ENCODE measurements at regions not wholly inside any gene's neighbourhood (a gene's known extent, or its start where the extent isn't known, plus 50 kb on each side); places are given as distances from the start of the nearest gene placed in this dataset.
"Not testable (repeated sequence)": the region's sequence is repeated elsewhere in the genome, so short reads cannot be mapped to it uniquely, and the experiment has no call there.

DNA sequence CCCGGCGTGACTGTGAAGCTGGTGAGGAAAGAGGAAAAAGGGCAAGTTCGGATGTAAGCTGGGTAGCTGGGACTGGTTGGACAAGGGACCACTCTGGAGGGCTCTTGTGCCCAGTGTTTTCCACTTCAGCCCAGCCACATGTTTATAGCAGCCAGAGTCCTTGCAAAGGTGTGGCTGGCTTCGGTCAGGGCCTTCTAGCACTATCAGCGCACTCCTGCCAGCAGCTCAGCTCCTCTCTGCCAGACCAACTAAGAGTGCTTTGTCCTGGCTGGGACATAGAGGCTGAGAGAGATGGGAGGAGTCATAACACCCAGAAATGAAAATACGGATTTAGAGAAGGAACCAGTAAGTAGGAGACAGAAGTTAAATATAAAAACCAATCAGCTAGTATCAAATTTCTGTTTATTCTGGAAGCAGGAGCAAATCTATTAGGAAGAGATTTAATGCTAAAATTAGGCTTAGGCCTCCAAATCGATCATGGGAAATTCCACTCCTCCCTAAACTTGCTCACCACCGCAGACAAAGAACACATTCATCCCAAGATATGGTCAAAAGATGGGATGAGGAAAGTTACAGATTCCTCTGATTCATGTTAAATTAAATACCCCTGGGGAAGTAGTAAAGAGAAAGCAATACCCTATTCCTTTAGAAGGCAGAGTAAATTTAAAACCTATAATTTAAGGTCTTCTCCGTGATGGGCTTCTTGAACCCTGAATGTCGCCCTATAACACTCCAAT is 135.0 kb downstream of the RALA start:
- Mint-ChIP-seq H3K4me1 (ENCODE audit: low read depth) (peaks cover 7% of the 10 kb centered on the region), H3K4me3 (no peak overlapping the region), H3K9me3 (no peaks in the 10 kb centered on the region), H3K27ac (no peak overlapping the region), H3K36me3 (ENCODE audit: low read depth) (no peaks in the 10 kb centered on the region), H3K27me3 (ENCODE audit: low read depth) (no peaks in the 10 kb centered on the region)
- no peak for DNase-seq (ENCODE audit: low spot score)

DNA sequence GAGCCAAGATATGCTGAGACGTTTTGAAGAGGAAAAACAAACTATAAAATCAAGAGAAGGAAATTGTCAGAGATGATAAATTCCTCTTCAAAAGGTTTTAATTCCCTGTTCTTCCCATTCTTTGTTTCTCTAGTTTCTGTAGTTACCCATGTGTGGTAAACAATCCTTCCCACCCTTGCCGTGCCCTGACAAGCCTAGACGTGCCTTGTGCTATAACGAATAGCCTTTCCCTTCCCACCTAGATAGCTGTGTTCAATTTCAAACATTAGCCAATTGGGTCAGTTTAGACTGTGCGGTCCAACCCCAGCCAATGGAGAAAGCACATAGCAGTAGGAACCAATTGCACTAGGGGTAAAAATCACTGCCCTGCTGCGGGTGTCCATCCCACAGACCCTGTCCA is 138.1 kb downstream of the RALA start:
- DNase-seq (ENCODE audit: low spot score): no peak
- Mint-ChIP-seq H3K27ac (no peak overlapping the region), H3K4me1 (ENCODE audit: low read depth) (peaks cover 7% of the 10 kb centered on the region), H3K27me3 (ENCODE audit: low read depth) (no peaks in the 10 kb centered on the region), H3K9me3 (no peaks in the 10 kb centered on the region), H3K36me3 (ENCODE audit: low read depth) (no peaks in the 10 kb centered on the region), H3K4me3 (no peak overlapping the region)

- H3K27me3 Mint-ChIP-seq (ENCODE audit: low read depth); H3K4me1 Mint-ChIP-seq (ENCODE audit: low read depth); H3K27ac Mint-ChIP-seq; H3K36me3 Mint-ChIP-seq (ENCODE audit: low read depth); H3K9me3 Mint-ChIP-seq; DNase-seq (ENCODE audit: low spot score); H3K4me3 Mint-ChIP-seq: not testable (repeated sequence)
Measured at GRCh38 chr7:39762466-39762865, 139.1 kb downstream of the RALA start.

- H3K4me1 Mint-ChIP-seq (ENCODE audit: low read depth); H3K9me3 Mint-ChIP-seq; H3K27me3 Mint-ChIP-seq (ENCODE audit: low read depth); H3K27ac Mint-ChIP-seq; H3K4me3 Mint-ChIP-seq; H3K36me3 Mint-ChIP-seq (ENCODE audit: low read depth); DNase-seq (ENCODE audit: low spot score): not testable (repeated sequence)
Measured at GRCh38 chr7:39762881-39763280, 139.5 kb downstream of the RALA start.

GRCh38 chr7:39765833-39766232 is 142.5 kb downstream of the RALA start:
- not testable (repeated sequence) for H3K36me3 Mint-ChIP-seq (ENCODE audit: low read depth); H3K9me3 Mint-ChIP-seq; H3K27ac Mint-ChIP-seq; H3K4me1 Mint-ChIP-seq (ENCODE audit: low read depth); DNase-seq (ENCODE audit: low spot score); H3K27me3 Mint-ChIP-seq (ENCODE audit: low read depth); H3K4me3 Mint-ChIP-seq

- not testable (repeated sequence) for H3K9me3 Mint-ChIP-seq; H3K4me1 Mint-ChIP-seq (ENCODE audit: low read depth); DNase-seq (ENCODE audit: low spot score); H3K27me3 Mint-ChIP-seq (ENCODE audit: low read depth); H3K27ac Mint-ChIP-seq; H3K4me3 Mint-ChIP-seq
- peaks cover 11% of the 10 kb centered on the region for H3K36me3 Mint-ChIP-seq (ENCODE audit: low read depth)
Measured at GRCh38 chr7:39768439-39768838, 145.1 kb downstream of the RALA start.

- H3K27ac Mint-ChIP-seq; H3K4me1 Mint-ChIP-seq (ENCODE audit: low read depth); H3K9me3 Mint-ChIP-seq; H3K4me3 Mint-ChIP-seq; H3K36me3 Mint-ChIP-seq (ENCODE audit: low read depth); DNase-seq (ENCODE audit: low spot score); H3K27me3 Mint-ChIP-seq (ENCODE audit: low read depth): not testable (repeated sequence)
Measured at GRCh38 chr7:39774341-39774851, 151.0 kb downstream of the RALA start.

DNA sequence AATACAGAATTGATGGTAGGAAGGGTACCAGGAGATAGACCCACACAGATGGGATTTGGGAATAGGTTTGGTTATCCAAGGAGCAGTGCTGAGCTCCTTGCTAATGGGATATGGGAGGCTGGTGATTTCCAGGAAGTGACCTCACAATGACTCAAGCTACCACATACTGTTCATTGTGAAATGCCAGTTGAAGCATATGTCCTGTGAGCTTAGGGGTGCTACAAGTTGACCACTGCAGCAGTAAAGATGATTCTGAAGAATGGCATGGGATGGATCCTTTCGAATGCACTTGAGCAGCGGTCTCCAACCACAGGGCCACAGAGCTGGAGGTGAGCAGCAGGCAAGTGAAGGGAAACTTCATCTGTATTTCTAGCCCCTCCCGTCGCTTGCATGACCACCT is 158.2 kb downstream of the RALA start:
- not testable (repeated sequence) for H3K4me1 Mint-ChIP-seq (ENCODE audit: low read depth); H3K9me3 Mint-ChIP-seq; H3K27me3 Mint-ChIP-seq (ENCODE audit: low read depth); H3K36me3 Mint-ChIP-seq (ENCODE audit: low read depth); H3K4me3 Mint-ChIP-seq; H3K27ac Mint-ChIP-seq; DNase-seq (ENCODE audit: low spot score)

DNA sequence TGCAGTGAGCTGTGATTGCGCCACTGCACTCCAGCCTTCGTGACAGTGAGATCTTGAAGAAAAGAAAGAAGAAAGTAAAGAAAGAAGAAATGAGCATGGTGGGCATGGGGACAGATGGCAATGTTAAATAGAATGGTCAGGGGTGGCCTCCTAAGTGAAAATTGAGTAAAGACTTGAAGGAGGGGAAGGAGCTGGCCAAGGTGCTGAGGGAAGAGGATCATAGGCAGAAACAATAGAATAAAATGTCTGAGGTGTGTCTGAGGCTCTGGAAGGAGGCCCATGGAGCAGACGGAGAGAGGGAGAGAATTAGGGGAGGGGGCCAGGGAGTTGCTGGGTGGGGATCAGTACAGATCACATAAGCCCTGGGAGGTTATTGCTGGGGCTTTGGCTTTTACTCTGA is 163.1 kb downstream of the RALA start:
- not testable (repeated sequence) for H3K36me3 Mint-ChIP-seq (ENCODE audit: low read depth)

GRCh38 chr7:39791035-39791434 is 159.0 kb upstream of the CDK13 start:
- H3K9me3 Mint-ChIP-seq; H3K4me3 Mint-ChIP-seq; DNase-seq (ENCODE audit: low spot score); H3K36me3 Mint-ChIP-seq (ENCODE audit: low read depth); H3K4me1 Mint-ChIP-seq (ENCODE audit: low read depth); H3K27me3 Mint-ChIP-seq (ENCODE audit: low read depth); H3K27ac Mint-ChIP-seq: not testable (repeated sequence)

More for the DNA sequence above, 163.1 kb downstream of the RALA start:
- H3K27me3 Mint-ChIP-seq (ENCODE audit: low read depth); DNase-seq (ENCODE audit: low spot score); H3K4me3 Mint-ChIP-seq; H3K9me3 Mint-ChIP-seq; H3K4me1 Mint-ChIP-seq (ENCODE audit: low read depth); H3K27ac Mint-ChIP-seq: not testable (repeated sequence)

DNA sequence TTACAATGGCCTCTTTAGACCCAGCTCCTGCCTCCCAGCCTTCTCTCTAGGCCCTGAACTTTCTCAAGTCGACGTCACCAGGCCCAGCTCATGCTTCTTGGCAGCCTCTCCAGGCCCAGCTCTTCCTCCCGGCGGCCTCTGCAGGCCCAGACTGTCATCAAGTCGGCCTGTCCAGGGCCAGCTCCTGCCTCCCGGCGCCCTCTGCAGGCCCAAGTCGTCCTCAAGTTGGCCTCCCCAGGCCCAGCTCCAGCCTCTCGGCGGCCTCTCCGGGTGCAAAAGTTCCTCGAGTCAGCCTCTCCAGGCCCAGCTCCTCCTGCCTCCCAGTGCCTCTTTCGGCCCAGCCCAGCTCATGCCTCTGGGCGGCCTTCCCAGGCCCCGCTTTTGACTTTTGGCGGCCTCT is 158.1 kb upstream of the CDK13 start:
- not testable (repeated sequence) for H3K9me3 Mint-ChIP-seq; H3K36me3 Mint-ChIP-seq (ENCODE audit: low read depth); H3K27me3 Mint-ChIP-seq (ENCODE audit: low read depth); DNase-seq (ENCODE audit: low spot score); H3K4me3 Mint-ChIP-seq; H3K27ac Mint-ChIP-seq; H3K4me1 Mint-ChIP-seq (ENCODE audit: low read depth)

DNA sequence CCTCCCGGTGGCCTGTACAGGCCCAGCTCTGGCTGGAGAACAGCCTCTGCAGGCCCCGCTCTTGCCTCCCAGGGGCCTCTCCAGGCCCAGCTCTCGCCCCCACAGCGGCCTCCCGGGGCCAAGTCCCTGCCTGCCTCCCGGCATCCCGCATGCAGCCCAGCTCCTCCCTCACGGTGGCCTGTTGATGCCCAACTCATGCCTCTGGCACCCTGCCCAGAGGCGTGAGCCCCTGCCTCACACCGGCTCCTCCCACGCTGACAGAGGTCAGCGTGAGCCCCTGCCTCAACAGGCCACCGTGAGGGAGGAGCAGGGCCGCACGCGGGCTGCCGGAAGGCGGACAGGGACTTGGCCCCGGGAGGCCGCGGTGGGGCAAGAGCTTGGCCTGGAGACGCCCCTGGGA is 157.0 kb upstream of the CDK13 start:
- H3K9me3 Mint-ChIP-seq; H3K4me1 Mint-ChIP-seq (ENCODE audit: low read depth); H3K27me3 Mint-ChIP-seq (ENCODE audit: low read depth); H3K27ac Mint-ChIP-seq; H3K4me3 Mint-ChIP-seq; DNase-seq (ENCODE audit: low spot score); H3K36me3 Mint-ChIP-seq (ENCODE audit: low read depth): not testable (repeated sequence)

DNA sequence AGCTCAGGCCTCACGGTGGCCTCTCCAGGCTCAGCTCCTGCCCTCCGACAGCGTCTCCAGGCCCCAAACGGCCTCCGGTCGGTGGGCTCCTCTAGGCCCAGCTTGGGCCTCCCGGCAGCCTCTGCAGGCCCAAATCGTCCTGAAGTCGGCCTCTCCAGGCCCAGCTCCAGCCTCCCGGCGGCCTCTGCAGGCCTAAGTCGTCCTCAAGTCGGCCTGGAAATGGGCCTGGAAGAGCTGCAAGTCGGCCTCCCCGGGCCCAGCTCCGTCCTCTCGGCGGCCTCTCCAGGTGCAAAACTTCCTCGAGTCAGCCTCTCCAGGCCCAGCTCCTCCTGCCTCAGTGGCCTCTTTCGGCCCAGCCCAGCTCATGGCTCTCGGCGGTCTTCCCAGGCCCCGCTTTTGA is 156.2 kb upstream of the CDK13 start:
- DNase-seq (ENCODE audit: low spot score); H3K9me3 Mint-ChIP-seq; H3K4me1 Mint-ChIP-seq (ENCODE audit: low read depth); H3K36me3 Mint-ChIP-seq (ENCODE audit: low read depth); H3K27me3 Mint-ChIP-seq (ENCODE audit: low read depth); H3K4me3 Mint-ChIP-seq; H3K27ac Mint-ChIP-seq: not testable (repeated sequence)

- H3K9me3 Mint-ChIP-seq; H3K4me3 Mint-ChIP-seq; H3K27ac Mint-ChIP-seq; DNase-seq (ENCODE audit: low spot score); H3K27me3 Mint-ChIP-seq (ENCODE audit: low read depth); H3K4me1 Mint-ChIP-seq (ENCODE audit: low read depth); H3K36me3 Mint-ChIP-seq (ENCODE audit: low read depth): not testable (repeated sequence)
Measured at GRCh38 chr7:39796947-39797346, 153.1 kb upstream of the CDK13 start.

GRCh38 chr7:39798077-39798476 is 152.0 kb upstream of the CDK13 start:
- H3K27ac Mint-ChIP-seq; H3K36me3 Mint-ChIP-seq (ENCODE audit: low read depth); H3K4me3 Mint-ChIP-seq; H3K9me3 Mint-ChIP-seq; H3K4me1 Mint-ChIP-seq (ENCODE audit: low read depth); H3K27me3 Mint-ChIP-seq (ENCODE audit: low read depth); DNase-seq (ENCODE audit: low spot score): not testable (repeated sequence)

All from T-helper 2 cell treated with Interferon-gamma antibody and Interleukin-4, amounts not matched to agents 5 μg/mL and 100 μg/mL, for 36 hours (primary cell).